ENCODE measurements at regions not wholly inside any gene's neighbourhood (a gene's known extent, or its start where the extent isn't known, plus 50 kb on each side); places are given as distances from the start of the nearest gene placed in this dataset.

DNA sequence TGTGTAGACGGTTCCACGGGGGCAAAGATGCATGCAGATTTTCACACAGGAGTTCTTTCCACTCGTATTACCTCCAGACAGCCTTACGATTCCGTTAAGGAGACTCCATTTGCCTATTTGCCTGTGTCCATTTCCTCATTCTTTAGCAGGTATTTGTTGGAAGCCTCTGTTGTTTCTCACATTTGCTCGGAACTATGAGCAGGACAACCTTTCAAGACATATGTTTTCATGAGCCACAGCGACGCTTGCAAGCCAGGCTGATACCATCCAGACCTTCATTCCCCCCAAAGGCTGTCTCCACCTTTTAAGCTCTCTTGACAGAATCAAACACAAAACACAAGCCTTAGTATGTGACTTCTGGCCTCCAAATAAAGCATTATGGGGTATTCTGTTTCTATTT, 57.6 kb upstream of the NEDD9 start:
- no peak for DNase-seq

- no peak for DNase-seq
Measured at GRCh38 chr6:11288065-11288464, 55.6 kb upstream of the NEDD9 start.

- DNase-seq, result no peak
Measured at GRCh38 chr6:11284996-11285395, 52.5 kb upstream of the NEDD9 start.

GRCh38 chr6:11283629-11284028, 51.2 kb upstream of the NEDD9 start:
- no peak for DNase-seq

GRCh38 chr6:11282875-11283274, 50.4 kb upstream of the NEDD9 start:
- DNase-seq, result no peak
